ENCODE measurements at regions not wholly inside any gene's neighbourhood (a gene's known extent, or its start where the extent isn't known, plus 50 kb on each side); places are given as distances from the start of the nearest gene placed in this dataset.
"Not testable (repeated sequence)": the region's sequence is repeated elsewhere in the genome, so short reads cannot be mapped to it uniquely, and the experiment has no call there.

- DNase-seq: no peak
Observed at GRCh38 chr5:156004754-156005153, 322.2 kb upstream of the SGCD start.

- no peak for DNase-seq
Observed at GRCh38 chr5:156006026-156006647, 320.8 kb upstream of the SGCD start.

- DNase-seq: no peak
Observed at GRCh38 chr5:156008844-156009243, 318.1 kb upstream of the SGCD start.

GRCh38 chr5:156009583-156009982 is 317.4 kb upstream of the SGCD start:
- DNase-seq: no peak

GRCh38 chr5:156015137-156015536 is 311.8 kb upstream of the SGCD start:
- DNase-seq: no peak

GRCh38 chr5:156019130-156019529 is 307.8 kb upstream of the SGCD start:
- no peak for DNase-seq

GRCh38 chr5:156019571-156020180 is 307.3 kb upstream of the SGCD start:
- no peak for DNase-seq

GRCh38 chr5:156020647-156021046 is 306.3 kb upstream of the SGCD start:
- DNase-seq: no peak

- no peak for DNase-seq
Observed at GRCh38 chr5:156021866-156022265, 305.1 kb upstream of the SGCD start.

GRCh38 chr5:156025656-156026055 is 301.3 kb upstream of the SGCD start:
- no peak for DNase-seq

GRCh38 chr5:156031181-156031580 is 295.8 kb upstream of the SGCD start:
- DNase-seq: no peak

GRCh38 chr5:156036640-156037039 is 290.3 kb upstream of the SGCD start:
- DNase-seq: no peak

GRCh38 chr5:156037151-156037909 is 289.6 kb upstream of the SGCD start:
- DNase-seq: no peak

GRCh38 chr5:156042726-156043125 is 284.2 kb upstream of the SGCD start:
- no peak for DNase-seq

GRCh38 chr5:156043351-156043750 is 283.6 kb upstream of the SGCD start:
- DNase-seq: no peak

GRCh38 chr5:156051972-156052371 is 275.0 kb upstream of the SGCD start:
- DNase-seq: no peak

GRCh38 chr5:156052656-156053055 is 274.3 kb upstream of the SGCD start:
- no peak for DNase-seq

GRCh38 chr5:156053056-156053455 is 273.9 kb upstream of the SGCD start:
- DNase-seq: no peak

GRCh38 chr5:156076912-156077311 is 250.1 kb upstream of the SGCD start:
- no peak for DNase-seq

GRCh38 chr5:156087577-156088110 is 239.3 kb upstream of the SGCD start:
- no peak for DNase-seq

GRCh38 chr5:156089955-156090940 is 236.7 kb upstream of the SGCD start:
- not testable (repeated sequence) for DNase-seq

GRCh38 chr5:156093024-156093423 is 233.9 kb upstream of the SGCD start:
- DNase-seq: no peak

GRCh38 chr5:156094001-156094400 is 233.0 kb upstream of the SGCD start:
- no peak for DNase-seq

All from inflammatory macrophage treated with lipopolysaccharide for 1 hour (primary cell).